ENCODE measurements at regions not wholly inside any gene's neighbourhood (a gene's known extent, or its start where the extent isn't known, plus 50 kb on each side); places are given as distances from the start of the nearest gene placed in this dataset.

- H3K27me3 ChIP-seq (replicated peaks in 1 of 4; ENCODE audit: control insufficient read depth in 3 of 4, extremely low read depth in 1 of 4, insufficient read depth in 3 of 4, low read length in 3 of 4): no peaks in the 10 kb centered on the region
- no peak overlapping the region for H2AFZ ChIP-seq (ENCODE audit: low read length)
- H3K79me1 ChIP-seq (ENCODE audit: low read depth, low read length): no peaks in the 10 kb centered on the region
- H2BK12ac ChIP-seq (ENCODE audit: low read depth, low read length): no peak overlapping the region
- no peak overlapping the region for H3K9ac ChIP-seq (replicated peaks in 1 of 4; ENCODE audit: extremely low read depth in 1 of 4, low read depth in 3 of 4, low read length in 3 of 4)
- H3K36me3 ChIP-seq (ENCODE audit: control insufficient read depth in 2 of 4, insufficient read depth in 4 of 4, low read length in 3 of 4): no peaks in the 10 kb centered on the region
- no peaks in the 10 kb centered on the region for H3K23me2 ChIP-seq (ENCODE audit: low read depth, low read length)
- no peak overlapping the region for H3K14ac ChIP-seq (ENCODE audit: insufficient read length)
- H4K5ac ChIP-seq (ENCODE audit: insufficient read length, low read depth, low read length): no peak overlapping the region
- no peaks in the 10 kb centered on the region for H3K9me3 ChIP-seq (ENCODE audit: insufficient read depth in 2 of 2, low read depth in 1 of 2, low read length in 1 of 2)
- ChIA-PET CTCF (ENCODE audit: partially characterized antibody) (interaction anchor here (1.7 kb wide), 1 partner anchor 95 kb away, joined by 5 read pairs; no protein-coding TSS in a partner anchor), POLR2A (ENCODE audit: partially characterized antibody) (no interaction called here)
- H4K91ac ChIP-seq (replicated peaks; ENCODE audit: insufficient read length, low read length): no peak overlapping the region
- H2BK120ac ChIP-seq (replicated peaks; ENCODE audit: low read depth, low read length): no peak overlapping the region
- H3K56ac ChIP-seq (replicated peaks; ENCODE audit: insufficient read length, low read depth, low read length): no peak overlapping the region
- no peak overlapping the region for H3K4ac ChIP-seq (replicated peaks; ENCODE audit: insufficient read length, low read depth, low read length)
- no peak for DNase-seq (ENCODE audit: low read depth in 1 of 2, low spot score in 2 of 2)
- H3K79me2 ChIP-seq (ENCODE audit: control insufficient read depth in 1 of 2, insufficient read depth in 2 of 2, low read length in 2 of 2): no peaks in the 10 kb centered on the region
- H3K18ac ChIP-seq (ENCODE audit: extremely low read depth, low read length): no peak overlapping the region
- no peak overlapping the region for H2BK15ac ChIP-seq (ENCODE audit: low read length)
- no peak overlapping the region for H3K4me2 ChIP-seq (ENCODE audit: insufficient read depth in 1 of 2, low read depth in 2 of 2, low read length in 2 of 2)
- no peak overlapping the region for H3K4me3 ChIP-seq (ENCODE audit: extremely low read depth in 1 of 4, insufficient read depth in 2 of 4, low read depth in 3 of 4, low read length in 4 of 4)
- H3K4me1 ChIP-seq (replicated peaks in 1 of 4; ENCODE audit: control insufficient read depth in 3 of 4, insufficient read depth in 4 of 4, low read length in 3 of 4): no peaks in the 10 kb centered on the region
- TF ChIP-seq CHD2 (IDR thresholded peaks at IDR 0.05; ENCODE audit: low read length) (no peak), YY1 (IDR thresholded peaks at IDR 0.05; ENCODE audit: low read depth, low read length) (no peak)
- H4K8ac ChIP-seq (ENCODE audit: extremely low read depth, insufficient read depth, low read length): no peak overlapping the region
- no peak overlapping the region for H2BK20ac ChIP-seq (ENCODE audit: low read length)
- no peak for FAIRE-seq
- H4K20me1 ChIP-seq (replicated peaks in 1 of 2; ENCODE audit: control insufficient read depth in 1 of 2, insufficient read depth in 2 of 2, low read length in 2 of 2): no peaks in the 10 kb centered on the region
- H3K23ac ChIP-seq (ENCODE audit: insufficient read length): no peak overlapping the region
- WGBS, 2 experiments (ENCODE audit: extremely low coverage in 1 of 2, insufficient coverage in 1 of 2, insufficient read length in 1 of 2, insufficient replicate concordance in 2 of 2, low coverage in 1 of 2, low lambda C conversion rate in 2 of 2, missing lambda C conversion rate in 1 of 2): 90% methylated on average over 8 of the region's 8 CpGs; no CpG with 5 or more reads in 1 of the 2 experiments
- H3K27ac ChIP-seq (ENCODE audit: low read depth, low read length): no peak overlapping the region
- no peak overlapping the region for H2AK5ac ChIP-seq (ENCODE audit: low read depth, low read length)
- H2BK5ac ChIP-seq (ENCODE audit: low read depth, low read length): no peak overlapping the region
Measured at GRCh38 chr17:31745964-31746600, 113.0 kb downstream of the COPRS start.

Data from H1 (cell line).